CD14-positive monocyte (primary cell): ENCODE measurements at regions not wholly inside any gene's neighbourhood (a gene's known extent, or its start where the extent isn't known, plus 50 kb on each side); places are given as distances from the start of the nearest gene placed in this dataset.
A peak's percentile ranks its signal among the peaks of the same experiment; 100 is the strongest.

ENCODE experiments used
- DNase-seq, 3 donors: peaks; one replicate each; pipeline ENCODE4 v3.0.0-alpha.2; 2011 to 2022
- H2AFZ ChIP-seq: 2 replicates; pipeline ENCODE4 v1.6.0; 2012; ENCODE audit warnings: mild to moderate bottlenecking, low read depth, low read length, inconsistent platforms; ENCODE audit not compliant: insufficient read depth, poor library complexity, severe bottlenecking
- H3K27ac ChIP-seq, 2 donors: 1 replicate in 1 of 2; 2 replicates in 1 of 2; pipeline ENCODE4 v1.5.1; 2012 to 2013; ENCODE audit warnings: low read length in 2 of 2, control low read depth in 1 of 2, inconsistent platforms in 1 of 2, low read depth in 1 of 2, mild to moderate bottlenecking in 1 of 2
- H3K27me3 ChIP-seq, 2 donors: one replicate each; pipeline versions ENCODE4 v1.6.0 to v1.6.1; 2011 to 2013; ENCODE audit warnings: low read length in 2 of 2; ENCODE audit not compliant: control insufficient read depth in 2 of 2, insufficient read depth in 2 of 2
- H3K36me3 ChIP-seq, 2 donors: replicated peaks in 1 of 2; 1 replicate in 1 of 2; 2 replicates in 1 of 2; pipeline versions ENCODE4 v1.5.1 to v1.6.1; 2012 to 2013; ENCODE audit warnings: low read length in 2 of 2, control low read depth in 1 of 2, inconsistent platforms in 1 of 2, mild to moderate bottlenecking in 1 of 2; ENCODE audit not compliant: insufficient read depth in 2 of 2, control insufficient read depth in 1 of 2
- H3K4me1 ChIP-seq, 2 donors: 1 replicate in 1 of 2; 2 replicates in 1 of 2; pipeline versions ENCODE4 v1.5.1 to v1.6.1; 2012 to 2013; ENCODE audit warnings: low read length in 2 of 2, control low read depth in 1 of 2, inconsistent platforms in 1 of 2, mild to moderate bottlenecking in 1 of 2, moderate library complexity in 1 of 2; ENCODE audit not compliant: insufficient read depth in 2 of 2, control insufficient read depth in 1 of 2
- H3K4me2 ChIP-seq: replicated peaks from 2 replicates; pipeline ENCODE3; 2012; ENCODE audit warnings: low read length, moderate library complexity, mild to moderate bottlenecking; ENCODE audit not compliant: poor library complexity, severe bottlenecking; ENCODE audit errors: extremely low read depth
- H3K4me3 ChIP-seq, 3 experiments: fragments of 200-600 bp in 1 of 3; sonication (generic) in 1 of 3; replicated peaks in 1 of 3; 1 replicate in 2 of 3; 2 replicates in 1 of 3; pipeline ENCODE4 v1.5.1; 2011 to 2013; ENCODE audit warnings: low read length in 3 of 3, mild to moderate bottlenecking in 3 of 3, control low read depth in 2 of 3, low read depth in 2 of 3, inconsistent platforms in 1 of 3, moderate library complexity in 1 of 3
- H3K79me2 ChIP-seq: 2 replicates; pipeline ENCODE4 v1.6.0; 2012; ENCODE audit warnings: mild to moderate bottlenecking, control low read depth, inconsistent platforms, low read length, moderate library complexity; ENCODE audit not compliant: insufficient read depth
- H3K9ac ChIP-seq: 2 replicates; pipeline ENCODE4 v1.6.0; 2017; ENCODE audit warnings: low read length, mild to moderate bottlenecking; ENCODE audit not compliant: insufficient read depth, poor library complexity, severe bottlenecking
- H3K9me3 ChIP-seq, 2 donors: replicated peaks in 1 of 2; 1 replicate in 1 of 2; 2 replicates in 1 of 2; pipeline versions ENCODE4 v1.5.1 to v1.6.1; 2012 to 2013; ENCODE audit warnings: low read length in 2 of 2, control low read depth in 1 of 2; ENCODE audit not compliant: control insufficient read depth in 1 of 2, insufficient read depth in 1 of 2
- H4K20me1 ChIP-seq: 2 replicates; pipeline ENCODE4 v1.6.0; 2012; ENCODE audit warnings: mild to moderate bottlenecking, low read length, control low read depth, moderate library complexity; ENCODE audit not compliant: insufficient read depth
- H3K27ac Mint-ChIP-seq, 7 donors: one replicate each; pipeline ENCODE4 v1.8.0; 2020; ENCODE audit warnings: mild to moderate bottlenecking in 7 of 7, mixed read lengths in 7 of 7, moderate library complexity in 6 of 7, inconsistent platforms in 2 of 7
- H3K27me3 Mint-ChIP-seq, 3 donors: one replicate each; pipeline ENCODE4 v1.8.0; 2021 to 2022; ENCODE audit warnings: low read depth in 3 of 3, mild to moderate bottlenecking in 3 of 3, mixed read lengths in 3 of 3, moderate library complexity in 3 of 3, inconsistent platforms in 1 of 3
- H3K36me3 Mint-ChIP-seq, 2 donors: one replicate each; pipeline ENCODE4 v1.8.0; 2020; ENCODE audit warnings: mixed read lengths in 2 of 2, inconsistent platforms in 1 of 2, mild to moderate bottlenecking in 1 of 2
- H3K4me1 Mint-ChIP-seq: one replicate; pipeline ENCODE4 v1.8.0; 2020; ENCODE audit warnings: mild to moderate bottlenecking, mixed read lengths
- H3K4me3 Mint-ChIP-seq, 2 donors: one replicate each; pipeline ENCODE4 v1.8.0; 2020; ENCODE audit warnings: mild to moderate bottlenecking in 2 of 2, mixed read lengths in 2 of 2, moderate library complexity in 1 of 2
- H3K9me3 Mint-ChIP-seq, 7 donors: one replicate each; pipeline ENCODE4 v1.8.0; 2020 to 2022; ENCODE audit warnings: mixed read lengths in 7 of 7, mild to moderate bottlenecking in 6 of 7, moderate library complexity in 6 of 7, inconsistent platforms in 2 of 7
- CTCF ChIP-seq: fragments of 200-600 bp; IDR thresholded peaks from one replicate; pipeline ENCODE4 v1.8.0; 2022; ENCODE audit warnings: antibody characterized with exemption, mild to moderate bottlenecking
- WGBS: methylation state at CpG from one replicate; pipeline ENCODE4 v1.1.5; 2013; ENCODE audit warnings: missing lambda C conversion rate; ENCODE audit not compliant: insufficient coverage; 5-methylcytosine and 5-hydroxymethylcytosine counted together
- intact Hi-C, 2 donors: fragments of 100-400 bp; cut with micrococcal nuclease; formaldehyde crosslinking; loops; one replicate each; pipeline versions ENCODE4 v1.15.0 to v1.15.1; 2023

DNA sequence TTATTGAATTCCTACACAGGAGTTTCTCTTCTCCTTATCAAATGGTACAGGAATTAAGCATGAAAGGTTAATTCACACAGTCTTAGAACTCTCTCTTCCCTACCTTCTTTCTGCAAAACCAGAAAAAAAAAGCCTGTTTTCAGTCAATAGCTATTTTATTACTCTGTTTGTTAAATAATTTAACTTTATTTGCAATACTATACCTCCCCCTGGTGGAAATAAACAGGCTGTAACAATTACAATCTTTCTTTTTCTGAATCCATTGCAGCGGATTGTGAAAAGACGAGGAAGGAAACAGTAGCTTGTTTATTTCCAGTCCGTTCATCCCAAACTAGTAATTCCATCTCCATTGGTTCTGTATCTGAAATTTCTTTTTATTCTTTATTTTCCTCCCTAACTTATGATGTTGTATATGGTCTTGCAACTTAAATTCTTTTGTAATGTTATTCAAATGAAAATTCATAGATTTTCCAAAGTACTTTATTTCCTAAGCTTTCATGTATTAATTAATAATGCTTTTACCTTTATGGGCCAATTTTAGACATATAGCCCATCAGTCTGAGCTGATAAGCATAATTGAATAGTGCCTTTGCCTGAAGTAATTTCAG lies 165.2 kb downstream of the SH3BP4 start:
- peak; percentile 70 for TF ChIP-seq CTCF
- H3K36me3 ChIP-seq = no peaks in the 10 kb centered on the region
- Mint-ChIP-seq H3K9me3 (peaks cover 0 to 3% (median 0%) of the 10 kb centered on the region in 7 donors), H3K27ac (no peak overlapping the region), H3K27me3 (peaks cover 2 to 15% (median 3%) of the 10 kb centered on the region in 3 donors), H3K4me3 (no peak overlapping the region), H3K36me3 (no peaks in the 10 kb centered on the region), H3K4me1 (no peaks in the 10 kb centered on the region)
- no peak overlapping the region for H3K9ac ChIP-seq
- no peak overlapping the region for H2AFZ ChIP-seq
- H3K4me3 ChIP-seq = no peak overlapping the region
- peaks cover 0 to 2% of the 10 kb centered on the region in 2 donors for H3K27me3 ChIP-seq
- no peaks in the 10 kb centered on the region for H3K79me2 ChIP-seq
- H3K9me3 ChIP-seq = no peaks in the 10 kb centered on the region
- H3K27ac ChIP-seq = no peak overlapping the region
- H3K4me1 ChIP-seq = no peaks in the 10 kb centered on the region
- DNase-seq = peak in 1 of 3 donors; percentile 20
- no peaks in the 10 kb centered on the region for H4K20me1 ChIP-seq
- intact Hi-C loops = loop anchor here in 1 of 2 donors (2.0 kb wide), 1 partner anchor 566 kb away; no protein-coding TSS in a partner anchor
- H3K4me2 ChIP-seq = no peak overlapping the region
- WGBS = no CpG with 5 or more reads among the region's 3 CpGs

DNA sequence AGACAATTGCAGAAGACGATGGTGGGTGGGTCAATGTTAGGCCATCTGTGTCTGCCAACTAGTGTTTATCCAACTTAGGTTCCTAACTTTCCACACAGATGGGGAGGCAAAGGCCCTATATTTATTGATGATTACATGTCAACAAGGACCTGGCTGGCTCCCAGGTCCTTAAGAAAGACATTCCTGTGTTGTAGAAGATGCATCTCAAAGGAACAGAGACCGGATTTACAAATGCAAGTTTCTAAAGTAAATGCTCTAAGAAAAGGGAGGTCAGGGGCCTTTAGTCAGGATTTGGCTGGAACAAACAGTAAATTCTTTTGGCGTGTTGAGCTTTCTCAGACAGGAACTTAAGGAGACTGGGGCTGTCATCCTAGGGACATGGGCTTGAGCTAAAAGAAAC lies 175.0 kb downstream of the SH3BP4 start:
- Histone ChIP-seq H3K27me3 (peaks cover 0 to 9% of the 10 kb centered on the region in 2 donors), H3K27ac (no peak overlapping the region), H3K9ac (no peak overlapping the region), H3K4me3 (no peak overlapping the region), H3K4me1 (no peaks in the 10 kb centered on the region), H2AFZ (no peak overlapping the region), H3K4me2 (no peak overlapping the region), H3K9me3 (no peaks in the 10 kb centered on the region), H3K79me2 (no peaks in the 10 kb centered on the region), H4K20me1 (no peaks in the 10 kb centered on the region), H3K36me3 (no peaks in the 10 kb centered on the region)
- intact Hi-C loops = no loop called here
- no peak overlapping the region for H3K4me3 Mint-ChIP-seq
- H3K36me3 Mint-ChIP-seq = no peaks in the 10 kb centered on the region
- no peaks in the 10 kb centered on the region for H3K4me1 Mint-ChIP-seq
- no peaks in the 10 kb centered on the region for H3K9me3 Mint-ChIP-seq
- DNase-seq = no peak
- 75% methylated on average over 2 of the region's 3 CpGs for WGBS
- no peak for TF ChIP-seq CTCF
- peaks cover 0 to 18% (median 17%) of the 10 kb centered on the region in 3 donors for H3K27me3 Mint-ChIP-seq
- no peak overlapping the region for H3K27ac Mint-ChIP-seq
